ENCODE measurements at regions not wholly inside any gene's neighbourhood (a gene's known extent, or its start where the extent isn't known, plus 50 kb on each side); places are given as distances from the start of the nearest gene placed in this dataset.

- Histone ChIP-seq H3K9me3 (ENCODE audit: control insufficient read depth, low read length) (no peaks in the 10 kb centered on the region), H3K36me3 (ENCODE audit: control insufficient read depth, insufficient read depth, low read length) (no peaks in the 10 kb centered on the region), H3K27ac (ENCODE audit: low read depth, low read length) (no peak overlapping the region), H3K4me1 (ENCODE audit: control insufficient read depth, insufficient read depth, low read length) (peaks cover 8% of the 10 kb centered on the region), H3K9ac (ENCODE audit: extremely low read depth, low read length, poor library complexity, severe bottlenecking) (no peak overlapping the region), H3K27me3 (ENCODE audit: control insufficient read depth, insufficient read depth, low read length, poor library complexity, severe bottlenecking) (no peaks in the 10 kb centered on the region), H3K4me3 (ENCODE audit: low read length) (no peak overlapping the region)
- H3K36me3 Mint-ChIP-seq (ENCODE audit: low read depth): no peaks in the 10 kb centered on the region
- H3K27me3 Mint-ChIP-seq (ENCODE audit: insufficient read depth): no peaks in the 10 kb centered on the region
- TF ChIP-seq CTCF (conservative IDR thresholded peaks at IDR 0.05): peak; percentile 81
- H3K9me3 Mint-ChIP-seq: no peaks in the 10 kb centered on the region
- peak; percentile 65 for DNase-seq
- H3K4me3 Mint-ChIP-seq: no peak overlapping the region
- no peak overlapping the region for H3K27ac Mint-ChIP-seq
- WGBS, 2 experiments (ENCODE audit: insufficient coverage in 1 of 2, insufficient read length in 1 of 2): 50 to 78% methylated on average over 1 to 3 of the region's 3 CpGs
- peaks cover 13% of the 10 kb centered on the region for H3K4me1 Mint-ChIP-seq
Observed at GRCh38 chr10:127679642-127680255, 57.2 kb upstream of the FOXI2 start.
